HG02852 (cell line): ENCODE measurements at regions not wholly inside any gene's neighbourhood (a gene's known extent, or its start where the extent isn't known, plus 50 kb on each side); places are given as distances from the start of the nearest gene placed in this dataset.

Experiments used
- ATAC-seq: cut with Tn5 transposase; IDR thresholded peaks from one replicate; pipeline ENCODE4 v1.9.1; 2021; ENCODE audit warnings: mild to moderate bottlenecking, moderate library complexity; ENCODE audit not compliant: unreplicated experiment

- no peak for ATAC-seq
Observed at GRCh38 chr5:162484095-162484494, 416.5 kb downstream of the GABRG2 start.

DNA sequence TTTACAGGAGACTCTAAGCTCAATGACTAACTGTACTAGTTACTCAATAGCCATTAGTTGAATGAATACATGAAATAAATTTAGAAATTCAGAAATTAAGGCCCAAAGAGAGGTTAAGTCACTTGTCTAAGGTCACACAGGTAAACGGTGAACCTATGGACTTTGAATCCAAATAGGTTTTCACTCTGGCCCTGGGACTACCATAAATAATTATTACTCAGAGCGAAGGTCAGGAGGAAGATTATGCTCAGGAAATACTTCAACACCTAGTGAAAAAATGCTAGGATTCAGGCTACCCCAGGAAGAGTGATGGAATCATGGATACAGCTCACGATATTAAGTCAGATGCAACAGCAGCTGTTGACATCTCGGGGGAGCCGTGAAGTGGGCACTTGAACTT, 417.4 kb downstream of the GABRG2 start:
- no peak for ATAC-seq

GRCh38 chr5:162485666-162486292, 418.2 kb downstream of the GABRG2 start:
- ATAC-seq = no peak

DNA sequence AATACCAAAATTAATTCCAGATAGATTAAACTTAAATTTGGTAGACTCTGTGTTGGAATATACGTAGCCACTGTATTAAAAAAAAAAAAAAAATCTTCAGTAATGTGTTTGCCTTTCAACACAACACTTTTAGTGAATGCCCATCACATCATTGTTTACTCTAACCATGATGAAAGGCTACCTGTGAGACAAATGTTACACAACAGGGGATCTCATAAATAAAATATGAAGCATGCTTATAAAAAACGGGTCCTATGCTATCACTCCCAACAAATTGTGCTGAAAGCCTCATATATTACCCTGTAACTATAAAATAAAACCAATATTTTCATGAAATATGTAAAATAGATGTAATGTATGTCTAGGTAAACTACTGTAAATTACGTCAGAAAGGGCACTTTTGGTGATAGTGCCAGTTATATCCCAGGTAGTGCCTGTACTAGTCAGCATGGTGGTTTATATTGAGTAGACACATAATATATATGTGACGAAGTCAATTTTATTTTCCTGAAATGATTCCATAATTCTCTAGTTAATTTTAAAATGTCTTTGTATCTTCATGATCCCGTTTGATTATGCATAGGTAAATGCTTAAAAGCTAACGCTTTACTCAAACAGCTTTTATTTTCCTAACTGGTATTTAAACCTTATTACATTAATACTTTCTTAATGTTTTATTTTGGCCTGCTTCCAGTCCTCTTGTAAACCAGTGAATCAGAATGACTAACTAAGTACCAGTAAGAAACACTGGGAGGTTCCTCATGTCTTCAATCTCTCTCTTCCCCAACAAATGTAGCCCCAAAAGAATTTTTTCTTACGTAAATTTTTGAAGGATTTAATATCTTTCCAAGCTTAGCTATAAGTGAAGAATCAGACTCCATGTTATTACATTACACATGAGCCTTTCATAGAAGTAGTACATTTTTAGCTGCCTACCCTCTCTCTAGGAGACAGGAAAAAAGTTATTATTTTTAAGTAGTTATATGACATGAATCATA, 420.3 kb downstream of the GABRG2 start:
- ATAC-seq = no peak

- peak; percentile 54 for ATAC-seq
Observed at GRCh38 chr5:162496100-162496808, 428.7 kb downstream of the GABRG2 start.

DNA sequence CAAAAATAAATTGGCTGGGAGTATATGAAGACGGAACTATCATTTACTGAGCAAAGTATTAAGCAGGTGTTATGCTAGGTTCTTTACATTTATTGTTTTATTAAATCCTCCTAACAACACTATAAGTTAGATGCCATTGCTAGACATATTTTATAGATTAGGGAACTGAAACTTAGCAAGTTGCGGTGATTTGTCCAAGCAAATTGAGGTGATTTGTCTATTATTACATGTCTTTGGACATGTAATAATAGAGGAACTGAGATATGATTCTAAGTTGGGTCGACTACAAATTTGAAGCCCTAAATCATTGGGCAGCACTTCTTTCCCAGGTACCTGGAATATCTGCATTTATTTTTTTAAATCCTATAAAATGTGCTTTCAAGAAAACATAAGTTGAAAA, 429.9 kb downstream of the GABRG2 start:
- no peak for ATAC-seq

DNA sequence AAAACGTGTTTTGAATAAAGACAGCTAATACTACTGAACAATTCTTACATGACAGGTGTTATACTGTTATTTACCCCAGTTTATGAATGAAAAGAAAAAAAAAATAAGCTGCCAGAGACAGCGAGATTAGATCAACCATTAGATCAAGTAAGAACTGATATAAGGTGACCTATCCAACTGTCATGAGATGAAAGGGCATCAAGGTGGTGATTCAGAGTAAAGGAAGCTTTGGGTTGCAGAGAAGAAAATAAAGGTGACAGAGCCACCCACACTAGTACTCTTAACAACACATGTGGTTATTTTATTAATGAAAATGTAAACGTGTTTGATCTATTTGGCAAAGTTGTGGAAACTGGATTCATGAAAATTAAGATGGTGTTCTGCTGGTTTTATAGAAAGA, 435.2 kb downstream of the GABRG2 start:
- ATAC-seq = no peak

- no peak for ATAC-seq
Observed at GRCh38 chr5:162503796-162504195, 436.2 kb downstream of the GABRG2 start.

GRCh38 chr5:162512935-162513565, 445.5 kb downstream of the GABRG2 start:
- ATAC-seq = no peak

DNA sequence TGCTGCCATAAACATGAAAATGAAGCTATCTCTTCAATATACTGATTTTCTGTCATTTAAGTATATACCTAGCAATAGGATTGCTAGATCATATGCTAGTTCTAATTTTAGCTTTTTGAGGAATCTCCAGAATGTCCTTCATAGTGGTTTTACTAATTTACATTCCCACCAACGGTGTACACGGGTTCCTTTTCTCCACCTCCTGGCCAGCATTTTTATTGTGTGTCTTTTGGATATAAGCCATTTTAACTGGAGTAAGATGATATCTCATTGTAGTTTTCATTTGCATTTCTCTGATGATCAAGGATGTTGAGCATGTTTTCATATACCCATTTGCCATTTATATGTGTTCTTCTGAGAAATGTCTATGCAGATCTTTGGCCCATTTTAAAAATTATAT, 446.5 kb downstream of the GABRG2 start:
- no peak for ATAC-seq

GRCh38 chr5:162520878-162521277, 453.3 kb downstream of the GABRG2 start:
- no peak for ATAC-seq

- ATAC-seq = no peak
Observed at GRCh38 chr5:162529209-162529608, 461.6 kb downstream of the GABRG2 start.

DNA sequence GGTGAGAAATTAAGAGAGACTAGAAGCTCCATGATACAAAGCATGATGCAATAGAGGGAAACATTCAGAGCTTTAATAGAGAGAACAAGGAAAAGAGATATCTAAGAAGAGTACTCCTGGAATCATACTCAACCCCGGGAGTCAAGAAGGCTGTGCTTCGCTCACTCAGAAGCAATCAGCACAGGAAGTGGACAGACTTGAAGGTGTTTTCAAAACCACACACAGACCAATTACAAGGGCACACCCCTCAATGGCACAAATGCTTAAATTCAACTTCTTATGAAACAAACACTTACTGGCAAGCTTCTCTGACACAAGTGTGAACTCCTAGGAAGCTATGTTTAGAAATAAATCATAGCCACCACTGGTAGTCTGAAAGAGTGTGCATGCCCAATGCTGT, 462.3 kb downstream of the GABRG2 start:
- no peak for ATAC-seq

GRCh38 chr5:162543437-162543836, 475.9 kb downstream of the GABRG2 start:
- ATAC-seq = no peak

DNA sequence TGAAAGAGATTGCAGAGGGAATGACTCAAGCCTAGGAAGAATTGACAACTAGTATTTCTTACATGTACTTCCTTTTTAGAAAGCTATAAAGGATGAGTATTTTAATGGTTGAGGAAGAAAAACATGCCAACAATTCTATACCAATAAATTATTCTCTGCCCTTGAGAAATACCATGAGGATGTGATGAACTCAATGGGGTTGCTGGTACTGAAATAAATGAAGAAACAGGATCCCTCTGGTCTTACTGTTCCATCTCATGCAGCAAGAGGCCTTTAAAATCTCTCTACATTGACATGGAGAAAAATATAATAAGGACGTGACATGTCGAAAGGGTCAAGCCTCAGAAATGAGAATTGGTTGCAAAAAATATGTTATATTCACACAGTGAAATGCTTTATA, 477.3 kb downstream of the GABRG2 start:
- no peak for ATAC-seq

DNA sequence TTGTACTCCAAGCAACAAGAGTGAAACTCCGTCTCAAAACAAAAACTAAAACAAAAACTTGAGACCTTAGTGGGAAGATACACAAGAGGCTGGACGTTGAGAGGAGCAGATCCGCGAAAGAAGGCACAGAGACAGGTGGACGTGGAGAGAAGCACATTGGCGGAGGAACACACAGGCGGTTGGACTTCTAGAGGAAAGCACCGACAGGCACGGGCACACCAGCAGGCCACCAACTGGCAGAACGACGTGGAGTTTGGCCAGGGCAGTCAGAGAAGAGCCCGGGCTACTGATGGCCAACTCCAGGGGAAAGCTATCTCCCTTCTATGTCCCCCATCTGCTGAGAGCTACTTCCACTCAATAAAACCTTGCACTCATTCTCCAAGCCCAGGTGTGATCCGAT, 482.7 kb downstream of the GABRG2 start:
- no peak for ATAC-seq

- ATAC-seq = no peak
Observed at GRCh38 chr5:162558120-162558519, 490.5 kb downstream of the GABRG2 start.

GRCh38 chr5:162567644-162568043, 500.1 kb downstream of the GABRG2 start:
- ATAC-seq = no peak

DNA sequence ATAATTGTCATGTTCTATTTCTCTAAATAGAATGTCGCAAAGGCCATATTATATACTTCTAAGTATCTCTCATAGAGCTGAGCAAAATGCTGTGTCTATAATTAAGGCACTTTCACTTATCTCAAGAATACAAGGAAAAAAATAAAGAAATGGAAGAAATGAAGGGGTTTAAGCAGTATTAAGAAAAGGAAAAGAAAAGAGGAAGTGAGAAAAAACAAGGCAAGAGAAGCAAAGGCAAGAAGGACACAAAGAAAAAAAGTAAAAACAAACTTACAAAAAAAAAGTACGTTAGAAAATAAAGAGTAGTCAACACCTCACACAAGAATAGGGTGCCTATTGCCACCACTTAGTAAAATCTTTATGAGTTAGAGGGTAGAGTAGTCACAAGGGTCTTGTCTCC, 506.2 kb downstream of the GABRG2 start:
- no peak for ATAC-seq

- ATAC-seq = no peak
Observed at GRCh38 chr5:162591724-162592123, 524.2 kb downstream of the GABRG2 start.

DNA sequence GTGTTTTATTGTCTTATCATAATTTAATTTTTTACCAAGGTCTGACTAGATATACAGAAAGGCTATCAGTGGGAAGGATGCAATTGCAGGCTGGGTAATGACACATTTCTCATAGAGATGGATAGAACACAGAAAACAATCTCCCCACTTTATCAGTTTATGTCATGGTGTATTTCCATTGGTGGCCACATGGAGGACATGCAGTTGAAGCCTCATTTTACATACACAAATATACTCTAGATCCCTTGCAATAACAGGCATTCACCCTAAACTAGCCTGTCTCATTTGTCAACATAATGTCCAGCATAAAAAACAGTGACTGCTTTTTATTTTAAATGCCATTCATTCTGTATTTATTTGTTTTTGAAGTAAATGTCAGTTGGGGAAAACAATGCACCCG, 526.3 kb downstream of the GABRG2 start:
- ATAC-seq = no peak
